H9 (cell line): ENCODE measurements at regions not wholly inside any gene's neighbourhood (a gene's known extent, or its start where the extent isn't known, plus 50 kb on each side); places are given as distances from the start of the nearest gene placed in this dataset.

ENCODE experiments used
- DNase-seq: peaks from one replicate; pipeline ENCODE4 v3.0.0-alpha.2; 2017
- H2AFZ ChIP-seq: one replicate; pipeline ENCODE4 v1.6.1; 2013; ENCODE audit warnings: mild to moderate bottlenecking, low read length, control low read depth, moderate library complexity
- H2AK5ac ChIP-seq: 2 replicates; pipeline ENCODE4 v1.6.1; 2013; ENCODE audit warnings: low read length, control low read depth, mixed read lengths; ENCODE audit not compliant: insufficient read length
- H2BK120ac ChIP-seq: one replicate; pipeline ENCODE4 v1.6.1; 2013; ENCODE audit warnings: low read depth, mild to moderate bottlenecking, low read length, control low read depth, inconsistent platforms; ENCODE audit not compliant: poor library complexity, severe bottlenecking
- H2BK12ac ChIP-seq: 2 replicates; pipeline ENCODE4 v1.6.1; 2013; ENCODE audit warnings: low read length, control low read depth, mixed read lengths, low read depth; ENCODE audit not compliant: insufficient read length
- H2BK15ac ChIP-seq: 2 replicates; pipeline ENCODE4 v1.6.1; 2013; ENCODE audit warnings: low read depth, low read length, control low read depth
- H2BK20ac ChIP-seq: one replicate; pipeline ENCODE4 v1.6.1; 2013; ENCODE audit warnings: low read depth, mild to moderate bottlenecking, low read length, control low read depth, inconsistent platforms; ENCODE audit not compliant: poor library complexity, severe bottlenecking
- H2BK5ac ChIP-seq: 2 replicates; pipeline ENCODE4 v1.6.1; 2013; ENCODE audit warnings: low read length, control low read depth, mixed read lengths; ENCODE audit not compliant: insufficient read length
- H3K14ac ChIP-seq: 2 replicates; pipeline ENCODE4 v1.6.1; 2013; ENCODE audit warnings: low read length, control low read depth; ENCODE audit not compliant: insufficient read depth
- H3K18ac ChIP-seq: 2 replicates; pipeline ENCODE4 v1.6.1; 2013; ENCODE audit warnings: low read depth, mild to moderate bottlenecking, mixed read lengths, low read length, control low read depth; ENCODE audit not compliant: insufficient read length
- H3K23ac ChIP-seq: 2 replicates; pipeline ENCODE4 v1.6.1; 2013; ENCODE audit warnings: low read length, control low read depth, mixed read lengths, low read depth; ENCODE audit not compliant: insufficient read length
- H3K23me2 ChIP-seq: 2 replicates; pipeline ENCODE4 v1.6.1; 2013; ENCODE audit warnings: low read depth, mild to moderate bottlenecking, mixed read lengths, low read length, control low read depth; ENCODE audit not compliant: insufficient read length, poor library complexity, severe bottlenecking
- H3K27ac ChIP-seq: 2 replicates; pipeline ENCODE4 v1.5.1; 2013; ENCODE audit warnings: low read length, control low read depth, mixed read lengths, low read depth; ENCODE audit not compliant: insufficient read length
- H3K27me3 ChIP-seq: 2 replicates; pipeline ENCODE4 v1.6.1; 2013; ENCODE audit warnings: low read length, control low read depth, inconsistent platforms; ENCODE audit not compliant: insufficient read depth
- H3K4ac ChIP-seq: 2 replicates; pipeline ENCODE4 v1.6.1; 2013; ENCODE audit warnings: low read depth, mild to moderate bottlenecking, control low read depth, inconsistent platforms, low read length, moderate library complexity
- H3K4me1 ChIP-seq: 2 replicates; pipeline ENCODE4 v1.6.1; 2013; ENCODE audit warnings: low read length, control low read depth, inconsistent platforms; ENCODE audit not compliant: insufficient read depth
- H3K4me2 ChIP-seq: 2 replicates; pipeline ENCODE4 v1.6.1; 2013; ENCODE audit warnings: low read length, control low read depth, mixed read lengths; ENCODE audit not compliant: insufficient read length, insufficient read depth
- H3K56ac ChIP-seq: 2 replicates; pipeline ENCODE4 v1.6.1; 2013; ENCODE audit warnings: low read depth, mild to moderate bottlenecking, mixed read lengths, low read length, control low read depth; ENCODE audit not compliant: insufficient read length
- H3K79me1 ChIP-seq: 2 replicates; pipeline ENCODE4 v1.6.1; 2013; ENCODE audit warnings: low read depth, mild to moderate bottlenecking, moderate library complexity, low read length, control low read depth, inconsistent platforms; ENCODE audit not compliant: insufficient read depth, poor library complexity, severe bottlenecking
- H3K79me2 ChIP-seq: 2 replicates; pipeline ENCODE4 v1.6.1; 2013; ENCODE audit warnings: low read length, control low read depth, inconsistent platforms; ENCODE audit not compliant: insufficient read depth
- H3K9ac ChIP-seq: 2 replicates; pipeline ENCODE4 v1.6.1; 2013; ENCODE audit warnings: low read length, control low read depth, mixed read lengths; ENCODE audit not compliant: insufficient read length; ENCODE audit errors: extremely low read depth
- H3K9me3 ChIP-seq: one replicate; pipeline ENCODE4 v1.6.1; 2013; ENCODE audit warnings: low read depth, low read length, inconsistent platforms; ENCODE audit not compliant: control insufficient read depth
- H3T11ph ChIP-seq: one replicate; pipeline ENCODE4 v1.6.1; 2013; ENCODE audit warnings: mild to moderate bottlenecking, low read length, control low read depth, inconsistent platforms
- H4K20me1 ChIP-seq: one replicate; pipeline ENCODE4 v1.6.1; 2013; ENCODE audit not compliant: control insufficient read depth, insufficient read length, insufficient read depth
- H4K5ac ChIP-seq: 2 replicates; pipeline ENCODE4 v1.6.1; 2013; ENCODE audit warnings: low read depth, mild to moderate bottlenecking, mixed read lengths, low read length, control low read depth; ENCODE audit not compliant: insufficient read length
- H4K8ac ChIP-seq: replicated peaks from 2 replicates; pipeline ENCODE4 v1.6.1; 2013; ENCODE audit warnings: low read length, control low read depth, mixed read lengths, low read depth; ENCODE audit not compliant: insufficient read length
- H4K91ac ChIP-seq: 2 replicates; pipeline ENCODE4 v1.6.1; 2013; ENCODE audit warnings: low read depth, mild to moderate bottlenecking, moderate library complexity, mixed read lengths, low read length, control low read depth; ENCODE audit not compliant: insufficient read length
- H3K27ac Mint-ChIP-seq, 3 experiments: 2 replicates in 2 of 3; 3 replicates in 1 of 3; pipeline ENCODE4 v1.8.0; 2020 to 2021; ENCODE audit warnings: mixed read lengths in 3 of 3, mild to moderate bottlenecking in 1 of 3, moderate library complexity in 1 of 3
- H3K27me3 Mint-ChIP-seq: 2 replicates; pipeline ENCODE4 v1.8.0; 2021; ENCODE audit warnings: low read depth, mild to moderate bottlenecking, moderate library complexity, mixed read lengths
- H3K36me3 Mint-ChIP-seq, 3 experiments: 2 replicates in 2 of 3; 3 replicates in 1 of 3; pipeline ENCODE4 v1.8.0; 2020 to 2021; ENCODE audit warnings: low read depth in 3 of 3, mixed read lengths in 3 of 3; ENCODE audit not compliant: insufficient read depth in 1 of 3
- H3K4me1 Mint-ChIP-seq, 2 experiments: 2 replicates each; pipeline ENCODE4 v1.8.0; 2020; ENCODE audit warnings: mixed read lengths in 2 of 2
- H3K4me3 Mint-ChIP-seq, 2 experiments: 2 replicates in 1 of 2; 3 replicates in 1 of 2; pipeline ENCODE4 v1.8.0; 2020 to 2021; ENCODE audit warnings: mild to moderate bottlenecking in 2 of 2, mixed read lengths in 2 of 2, moderate library complexity in 1 of 2
- H3K9me3 Mint-ChIP-seq, 2 experiments: 2 replicates in 1 of 2; 3 replicates in 1 of 2; pipeline ENCODE4 v1.8.0; 2020; ENCODE audit warnings: mild to moderate bottlenecking in 2 of 2, mixed read lengths in 2 of 2, moderate library complexity in 1 of 2
- WGBS: extraction: QIAGEN DNeasy Blood & Tissue Kit; methylation state at CpG from one replicate; pipeline ENCODE4 v1.1.7; 2013; ENCODE audit warnings: missing lambda C conversion rate, low lambda C conversion rate, mixed read lengths; ENCODE audit not compliant: insufficient read length; ENCODE audit errors: extremely low coverage; 5-methylcytosine and 5-hydroxymethylcytosine counted together
- TF ChIP-seq, protein P1 (sequence below): fragments of 200-600 bp; sonication (generic); conservative IDR thresholded peaks from 3 replicates; pipeline ENCODE4 v1.8.0; 2021; ENCODE audit warnings: antibody characterized with exemption, mild to moderate bottlenecking

DNA sequence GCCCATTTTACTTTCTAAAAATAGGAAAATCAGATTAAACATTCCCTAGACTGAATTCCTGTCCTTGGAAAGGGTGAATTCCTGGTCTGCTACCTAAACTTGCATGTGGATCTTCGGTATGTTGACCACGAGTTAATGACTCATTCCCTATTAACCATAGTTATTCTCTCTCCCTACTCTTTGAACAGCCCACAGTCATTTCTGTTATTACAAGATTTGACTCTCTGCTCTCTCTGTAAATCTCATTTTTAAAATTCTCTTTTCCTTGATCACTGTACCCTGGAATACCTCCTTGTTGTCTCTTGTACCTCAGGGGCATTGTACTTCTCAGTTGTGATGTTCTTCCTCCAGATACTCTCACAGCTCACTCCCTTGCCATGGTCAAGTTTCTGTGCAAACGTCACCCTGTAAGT, 92.0 kb upstream of the GULP1 start:
- Histone ChIP-seq H3K4me1 (peaks cover 3% of the 10 kb centered on the region; the same call in 1 of the 2 replicates), H3T11ph (no peak overlapping the region), H4K91ac (no peak overlapping the region), H4K8ac (no peak overlapping the region), H2BK20ac (no peak overlapping the region), H3K14ac (no peak overlapping the region), H3K56ac (no peak overlapping the region), H3K9ac (no peak overlapping the region), H2AK5ac (no peak overlapping the region), H3K79me2 (no peaks in the 10 kb centered on the region), H3K79me1 (no peaks in the 10 kb centered on the region), H2BK12ac (no peak overlapping the region), H2BK5ac (no peak overlapping the region), H3K18ac (no peak overlapping the region), H3K4ac (no peak overlapping the region), H3K9me3 (no peaks in the 10 kb centered on the region), H2AFZ (no peak overlapping the region), H3K4me2 (no peak overlapping the region), H3K23ac (no peak overlapping the region), H2BK15ac (no peak overlapping the region), H4K20me1 (no peaks in the 10 kb centered on the region), H2BK120ac (no peak overlapping the region), H4K5ac (no peak overlapping the region), H3K23me2 (no peaks in the 10 kb centered on the region), H3K27ac (no peak overlapping the region), H3K27me3 (no peaks in the 10 kb centered on the region)
- Mint-ChIP-seq H3K4me1 (peaks cover 10 to 14% of the 10 kb centered on the region in 2 experiments), H3K27ac (no peak overlapping the region), H3K4me3 (no peak overlapping the region), H3K27me3 (no peaks in the 10 kb centered on the region), H3K36me3 (no peaks in the 10 kb centered on the region), H3K9me3 (no peaks in the 10 kb centered on the region)
- WGBS: no CpG with 5 or more reads among the region's 3 CpGs
- DNase-seq: no peak
- TF ChIP-seq, protein P1, sequence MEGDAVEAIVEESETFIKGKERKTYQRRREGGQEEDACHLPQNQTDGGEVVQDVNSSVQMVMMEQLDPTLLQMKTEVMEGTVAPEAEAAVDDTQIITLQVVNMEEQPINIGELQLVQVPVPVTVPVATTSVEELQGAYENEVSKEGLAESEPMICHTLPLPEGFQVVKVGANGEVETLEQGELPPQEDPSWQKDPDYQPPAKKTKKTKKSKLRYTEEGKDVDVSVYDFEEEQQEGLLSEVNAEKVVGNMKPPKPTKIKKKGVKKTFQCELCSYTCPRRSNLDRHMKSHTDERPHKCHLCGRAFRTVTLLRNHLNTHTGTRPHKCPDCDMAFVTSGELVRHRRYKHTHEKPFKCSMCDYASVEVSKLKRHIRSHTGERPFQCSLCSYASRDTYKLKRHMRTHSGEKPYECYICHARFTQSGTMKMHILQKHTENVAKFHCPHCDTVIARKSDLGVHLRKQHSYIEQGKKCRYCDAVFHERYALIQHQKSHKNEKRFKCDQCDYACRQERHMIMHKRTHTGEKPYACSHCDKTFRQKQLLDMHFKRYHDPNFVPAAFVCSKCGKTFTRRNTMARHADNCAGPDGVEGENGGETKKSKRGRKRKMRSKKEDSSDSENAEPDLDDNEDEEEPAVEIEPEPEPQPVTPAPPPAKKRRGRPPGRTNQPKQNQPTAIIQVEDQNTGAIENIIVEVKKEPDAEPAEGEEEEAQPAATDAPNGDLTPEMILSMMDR: no peak
